ENCODE measurements at regions not wholly inside any gene's neighbourhood (a gene's known extent, or its start where the extent isn't known, plus 50 kb on each side); places are given as distances from the start of the nearest gene placed in this dataset.

DNA sequence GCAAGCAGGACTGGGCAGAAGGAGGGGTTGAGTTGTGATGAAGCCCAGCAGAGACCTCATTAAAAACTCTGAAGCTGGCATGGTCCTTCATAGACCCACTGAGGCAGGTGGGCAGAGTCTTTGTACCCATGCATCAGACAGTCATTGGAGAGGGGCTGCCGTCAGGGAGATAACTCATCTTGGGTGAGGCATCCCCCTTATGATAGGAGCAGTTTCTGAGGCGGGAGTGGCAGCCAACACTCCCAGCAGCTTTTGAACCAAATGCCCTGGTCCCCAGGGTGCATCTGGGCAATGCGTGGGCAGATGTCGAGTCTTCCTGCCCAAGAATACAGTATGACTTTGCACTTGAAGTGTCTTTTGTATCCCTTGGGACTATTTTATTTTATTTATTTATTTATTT is 68.1 kb downstream of the HTR5A start:
- no peaks in the 10 kb centered on the region for H3K36me3 Mint-ChIP-seq
- H3K27me3 Mint-ChIP-seq: peaks cover 10% of the 10 kb centered on the region
- H3K4me1 Mint-ChIP-seq: no peaks in the 10 kb centered on the region
- CTCF ChIA-PET: no interaction called here
- no peak overlapping the region for H3K27ac Mint-ChIP-seq
- no peak overlapping the region for H3K4me3 Mint-ChIP-seq
- no peak for DNase-seq
- H3K9me3 Mint-ChIP-seq: no peaks in the 10 kb centered on the region

DNA sequence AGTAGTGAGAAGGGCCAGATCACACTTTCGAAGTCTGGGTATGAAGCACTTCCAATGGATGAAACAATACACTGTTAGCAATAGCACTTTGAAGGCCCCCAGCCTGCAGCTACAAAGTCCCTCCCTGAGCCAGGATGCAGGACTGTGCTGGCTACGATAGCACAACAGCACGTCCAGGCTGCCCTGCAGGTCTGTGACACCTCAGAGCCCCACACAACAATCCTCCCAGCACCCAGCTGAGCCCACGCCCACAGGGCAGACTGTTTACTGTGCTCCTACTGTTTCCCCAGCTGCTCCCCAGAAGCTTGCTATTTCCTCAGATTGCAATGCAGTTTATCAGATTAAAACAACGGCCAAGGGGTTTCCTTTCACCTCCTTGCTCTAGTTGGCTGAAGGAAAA is 71.4 kb downstream of the HTR5A start:
- H3K27ac Mint-ChIP-seq: no peak overlapping the region
- peaks cover 17% of the 10 kb centered on the region for H3K27me3 Mint-ChIP-seq
- H3K36me3 Mint-ChIP-seq: no peaks in the 10 kb centered on the region
- no peak overlapping the region for H3K4me3 Mint-ChIP-seq
- DNase-seq: no peak
- CTCF ChIA-PET: no interaction called here
- no peaks in the 10 kb centered on the region for H3K4me1 Mint-ChIP-seq
- no peaks in the 10 kb centered on the region for H3K9me3 Mint-ChIP-seq

DNA sequence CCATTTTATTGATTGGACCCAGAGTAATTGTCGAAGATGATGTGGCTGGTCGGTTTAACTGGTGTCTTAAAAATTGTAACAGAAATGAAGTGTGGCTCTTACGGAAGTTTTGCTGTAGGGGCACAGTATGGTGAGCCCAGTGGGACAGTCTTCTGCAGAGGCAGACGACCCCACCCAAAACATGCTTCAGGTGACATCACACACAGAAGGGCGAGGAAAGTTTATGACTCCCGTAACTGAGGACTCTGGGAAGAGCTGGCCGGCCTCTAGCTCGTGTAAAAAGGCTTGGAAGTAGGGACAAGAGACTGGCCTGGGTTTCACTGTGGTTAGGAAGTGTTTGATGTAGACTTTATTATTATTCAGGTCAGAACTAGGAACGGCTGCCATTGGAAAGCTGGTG is 73.3 kb downstream of the HTR5A start:
- no peak overlapping the region for H3K4me3 Mint-ChIP-seq

DNA sequence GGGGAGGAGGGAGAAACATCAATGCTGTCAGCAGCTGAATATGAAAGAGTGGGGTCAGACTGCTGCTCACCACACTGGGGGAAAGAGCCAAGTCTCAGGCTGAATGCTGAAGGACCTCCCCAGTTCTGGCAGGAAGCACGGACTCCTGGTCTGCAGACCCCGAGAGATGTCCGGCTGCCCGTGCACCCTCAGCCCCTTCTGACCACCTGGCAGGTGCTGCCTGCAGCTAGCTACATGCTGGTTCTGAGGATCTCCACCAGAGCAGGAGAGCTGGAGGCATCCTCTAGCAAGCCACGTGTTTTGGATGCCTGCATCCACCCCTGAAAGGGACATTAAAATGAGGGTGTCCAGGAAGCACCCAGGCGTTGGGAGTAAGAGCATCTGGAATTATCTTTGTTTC is 74.2 kb downstream of the HTR5A start:
- Mint-ChIP-seq H3K27me3 (peaks cover 17% of the 10 kb centered on the region), H3K36me3 (no peaks in the 10 kb centered on the region), H3K9me3 (no peaks in the 10 kb centered on the region), H3K4me1 (no peaks in the 10 kb centered on the region), H3K27ac (no peak overlapping the region), H3K4me3 (no peak overlapping the region)
- no peak for DNase-seq
- CTCF ChIA-PET: no interaction called here

More for the DNA sequence above, 73.3 kb downstream of the HTR5A start:
- DNase-seq: no peak
- Mint-ChIP-seq H3K9me3 (no peaks in the 10 kb centered on the region), H3K27me3 (peaks cover 14% of the 10 kb centered on the region), H3K27ac (no peak overlapping the region), H3K4me1 (no peaks in the 10 kb centered on the region), H3K36me3 (no peaks in the 10 kb centered on the region)
- CTCF ChIA-PET: no interaction called here

DNA sequence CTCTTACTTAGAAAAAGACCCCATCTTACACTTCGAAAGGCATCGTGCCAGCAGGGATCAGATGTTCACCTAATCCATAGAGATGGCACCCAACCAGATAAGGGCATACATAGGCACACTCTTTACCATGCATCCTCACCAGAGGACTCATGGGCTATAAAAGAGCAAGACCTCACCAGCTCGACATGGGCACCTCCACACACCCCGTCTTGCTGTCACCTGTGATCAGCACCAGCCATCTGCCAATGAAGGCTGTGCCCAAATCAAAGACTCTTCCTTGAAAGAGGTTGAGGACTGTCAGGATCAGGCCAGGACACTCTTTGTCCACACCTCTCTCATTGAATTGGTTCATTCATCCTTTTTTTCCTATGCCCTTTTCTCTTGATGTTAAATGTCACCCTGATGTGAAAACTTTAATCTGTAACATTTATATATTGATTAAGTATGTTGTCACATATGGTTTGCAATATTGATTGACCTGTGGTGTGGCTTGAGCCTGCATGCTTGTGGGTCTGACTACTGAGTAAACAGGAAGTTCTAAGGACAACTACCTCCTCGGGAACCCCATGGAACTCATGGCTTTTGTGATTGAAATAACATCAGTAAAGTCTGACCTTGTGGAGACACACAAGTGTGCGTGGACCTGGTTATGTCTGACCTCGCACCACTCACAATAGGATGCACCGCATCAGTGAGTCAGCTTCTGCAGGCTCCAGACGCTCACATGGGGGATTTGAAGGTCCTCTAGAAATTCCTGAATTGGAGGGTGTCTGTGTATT is 75.5 kb downstream of the HTR5A start:
- DNase-seq: no peak
- CTCF ChIA-PET: no interaction called here
- Mint-ChIP-seq H3K4me3 (no peak overlapping the region), H3K27ac (no peak overlapping the region), H3K36me3 (no peaks in the 10 kb centered on the region), H3K27me3 (peaks cover 17% of the 10 kb centered on the region), H3K4me1 (no peaks in the 10 kb centered on the region), H3K9me3 (no peaks in the 10 kb centered on the region)

- peaks cover 10% of the 10 kb centered on the region for H3K27me3 Mint-ChIP-seq
- no peak for DNase-seq
- no peak overlapping the region for H3K27ac Mint-ChIP-seq
- no peaks in the 10 kb centered on the region for H3K9me3 Mint-ChIP-seq
- H3K4me3 Mint-ChIP-seq: no peak overlapping the region
- no peaks in the 10 kb centered on the region for H3K4me1 Mint-ChIP-seq
- CTCF ChIA-PET: no interaction called here
- H3K36me3 Mint-ChIP-seq: no peaks in the 10 kb centered on the region
These were observed 77.0 kb downstream of the HTR5A start for GRCh38 chr7:155147172-155147571.

DNA sequence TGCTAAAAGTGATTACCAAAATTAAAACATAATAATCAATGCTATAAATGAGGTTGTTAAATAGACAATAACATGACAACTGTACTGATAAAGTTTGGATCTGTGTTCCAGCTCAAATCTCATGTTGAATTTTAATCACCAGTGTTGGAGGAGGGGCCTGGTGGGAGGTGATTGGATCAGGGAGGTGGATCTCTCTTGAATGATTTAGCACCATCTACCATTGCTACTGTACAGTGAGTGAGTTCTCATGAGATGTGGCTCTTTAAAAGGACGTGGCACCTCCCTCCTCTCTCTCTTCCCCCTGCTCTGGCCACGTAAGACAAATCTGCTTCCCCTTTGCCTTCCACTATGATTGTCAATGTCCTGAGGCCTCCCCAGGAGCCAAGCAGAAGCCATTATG is 77.5 kb downstream of the HTR5A start:
- no peak overlapping the region for H3K27ac Mint-ChIP-seq
- no peaks in the 10 kb centered on the region for H3K36me3 Mint-ChIP-seq
- DNase-seq: no peak
- peaks cover 10% of the 10 kb centered on the region for H3K27me3 Mint-ChIP-seq
- no peaks in the 10 kb centered on the region for H3K9me3 Mint-ChIP-seq
- CTCF ChIA-PET: no interaction called here
- H3K4me1 Mint-ChIP-seq: no peaks in the 10 kb centered on the region
- no peak overlapping the region for H3K4me3 Mint-ChIP-seq

DNA sequence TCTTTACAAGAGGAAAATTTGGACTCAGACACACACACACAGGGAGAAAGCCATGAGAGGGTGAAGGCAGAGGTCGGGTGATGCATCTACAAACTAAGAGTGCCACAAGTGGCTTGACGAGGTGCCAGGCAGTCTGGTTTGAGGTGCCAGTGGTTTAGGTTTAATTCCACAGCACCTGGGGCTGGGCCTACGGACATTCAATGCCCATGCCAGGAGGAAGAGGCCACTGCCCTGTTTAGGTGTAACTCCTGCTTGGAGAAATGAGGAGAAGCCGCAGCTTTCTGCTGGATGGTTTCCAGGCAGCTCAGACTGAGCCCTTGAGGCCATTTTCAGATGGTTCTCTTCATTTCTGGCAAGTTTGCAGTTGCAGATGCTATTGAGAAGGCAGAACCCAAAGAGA is 83.6 kb downstream of the HTR5A start:
- Mint-ChIP-seq H3K27ac (no peak overlapping the region), H3K4me1 (no peaks in the 10 kb centered on the region), H3K4me3 (no peak overlapping the region), H3K36me3 (no peaks in the 10 kb centered on the region), H3K27me3 (peaks cover 6% of the 10 kb centered on the region), H3K9me3 (no peaks in the 10 kb centered on the region)
- DNase-seq: no peak
- CTCF ChIA-PET: interaction anchor here (1.7 kb wide), 1 partner anchor 192 kb away, joined by 4 read pairs; no protein-coding TSS in a partner anchor

GRCh38 chr7:155154586-155154985 is 84.5 kb downstream of the HTR5A start:
- Mint-ChIP-seq H3K9me3 (no peaks in the 10 kb centered on the region), H3K27me3 (peaks cover 4% of the 10 kb centered on the region), H3K4me3 (no peak overlapping the region), H3K36me3 (no peaks in the 10 kb centered on the region), H3K27ac (no peak overlapping the region), H3K4me1 (no peaks in the 10 kb centered on the region)
- CTCF ChIA-PET: interaction anchor here (1.7 kb wide), 1 partner anchor 191 kb away, joined by 4 read pairs; no protein-coding TSS in a partner anchor
- DNase-seq: no peak

DNA sequence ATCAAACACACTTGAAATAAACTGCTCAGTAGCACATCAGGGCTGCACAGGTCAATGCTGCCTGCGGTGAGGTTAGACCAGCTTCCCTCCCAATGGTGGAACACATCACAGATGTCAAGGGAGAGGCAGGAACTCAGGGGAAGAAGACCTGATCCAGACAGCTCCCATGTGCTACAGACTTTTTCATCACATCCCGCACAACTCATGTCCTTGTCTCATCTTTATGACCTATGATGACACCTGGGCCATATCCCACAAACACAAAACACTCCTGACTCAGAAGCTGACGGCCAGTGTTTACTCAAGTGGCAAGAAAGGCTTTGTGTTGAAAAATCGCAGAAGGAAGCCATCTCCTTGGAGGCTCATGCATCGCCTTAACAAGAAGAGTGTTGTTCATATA is 91.6 kb downstream of the HTR5A start:
- Mint-ChIP-seq H3K36me3 (no peaks in the 10 kb centered on the region), H3K9me3 (no peaks in the 10 kb centered on the region), H3K4me1 (no peaks in the 10 kb centered on the region), H3K27me3 (peaks cover 8% of the 10 kb centered on the region), H3K27ac (no peak overlapping the region), H3K4me3 (no peak overlapping the region)
- CTCF ChIA-PET: no interaction called here
- no peak for DNase-seq

GRCh38 chr7:155162422-155162821 is 92.3 kb downstream of the HTR5A start:
- peaks cover 8% of the 10 kb centered on the region for H3K27me3 Mint-ChIP-seq
- CTCF ChIA-PET: no interaction called here
- H3K9me3 Mint-ChIP-seq: no peaks in the 10 kb centered on the region
- H3K4me1 Mint-ChIP-seq: no peaks in the 10 kb centered on the region
- no peaks in the 10 kb centered on the region for H3K36me3 Mint-ChIP-seq
- no peak for DNase-seq
- no peak overlapping the region for H3K27ac Mint-ChIP-seq
- no peak overlapping the region for H3K4me3 Mint-ChIP-seq

- CTCF ChIA-PET: no interaction called here
- Mint-ChIP-seq H3K27ac (no peak overlapping the region), H3K9me3 (no peaks in the 10 kb centered on the region), H3K36me3 (no peaks in the 10 kb centered on the region), H3K27me3 (peaks cover 4% of the 10 kb centered on the region), H3K4me3 (no peak overlapping the region), H3K4me1 (no peaks in the 10 kb centered on the region)
- no peak for DNase-seq
These were observed 93.6 kb downstream of the HTR5A start for GRCh38 chr7:155163696-155164095.

DNA sequence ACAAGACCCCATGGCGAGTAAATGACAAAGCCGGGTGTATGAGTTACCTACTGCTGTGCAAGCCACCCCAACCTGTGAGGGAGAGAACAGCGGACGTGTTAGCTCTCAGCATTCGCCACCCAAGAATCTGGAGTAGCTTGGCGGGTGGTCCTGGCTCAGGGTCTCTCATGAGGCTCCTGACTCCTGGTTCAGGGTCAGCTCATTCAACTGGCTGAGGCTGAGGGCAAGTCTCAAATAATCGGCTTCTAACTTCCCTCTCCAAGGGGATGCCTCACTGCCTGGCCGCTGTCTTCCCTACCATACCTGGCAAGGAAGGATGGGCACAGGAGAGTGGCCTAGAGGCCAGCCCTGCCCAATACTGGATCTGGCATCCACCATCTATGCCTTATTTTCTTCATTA is 94.2 kb downstream of the HTR5A start:
- no peaks in the 10 kb centered on the region for H3K36me3 Mint-ChIP-seq
- no peaks in the 10 kb centered on the region for H3K4me1 Mint-ChIP-seq
- peaks cover 4% of the 10 kb centered on the region for H3K27me3 Mint-ChIP-seq
- H3K4me3 Mint-ChIP-seq: no peak overlapping the region
- no peaks in the 10 kb centered on the region for H3K9me3 Mint-ChIP-seq
- DNase-seq: no peak
- no peak overlapping the region for H3K27ac Mint-ChIP-seq
- CTCF ChIA-PET: no interaction called here

DNA sequence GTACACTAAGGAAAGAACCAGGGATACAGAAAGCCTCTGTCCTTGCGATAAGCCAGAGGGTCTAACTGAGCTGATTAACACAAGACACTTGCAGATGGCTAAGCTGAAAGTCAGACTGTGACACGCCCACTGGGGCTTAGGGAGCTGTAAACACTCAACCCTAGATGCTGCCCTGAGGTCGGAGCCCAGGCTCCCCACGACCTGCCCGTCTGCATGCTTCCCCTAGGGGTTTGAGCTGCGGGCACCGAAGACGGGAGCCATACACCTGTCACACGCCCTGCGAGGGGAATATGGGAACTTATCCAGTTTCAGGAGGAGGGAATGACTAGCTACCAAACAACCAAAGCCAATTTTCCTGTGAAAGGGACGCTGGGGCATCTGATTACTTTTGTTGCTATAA is 96.0 kb downstream of the HTR5A start:
- H3K4me3 Mint-ChIP-seq: no peak overlapping the region
- H3K9me3 Mint-ChIP-seq: no peaks in the 10 kb centered on the region
- no peaks in the 10 kb centered on the region for H3K4me1 Mint-ChIP-seq
- DNase-seq: no peak
- no peaks in the 10 kb centered on the region for H3K36me3 Mint-ChIP-seq
- no peaks in the 10 kb centered on the region for H3K27me3 Mint-ChIP-seq
- H3K27ac Mint-ChIP-seq: no peak overlapping the region
- CTCF ChIA-PET: interaction anchor here (1.2 kb wide), 1 partner anchor 239 kb away, joined by 3 read pairs; no protein-coding TSS in a partner anchor

DNA sequence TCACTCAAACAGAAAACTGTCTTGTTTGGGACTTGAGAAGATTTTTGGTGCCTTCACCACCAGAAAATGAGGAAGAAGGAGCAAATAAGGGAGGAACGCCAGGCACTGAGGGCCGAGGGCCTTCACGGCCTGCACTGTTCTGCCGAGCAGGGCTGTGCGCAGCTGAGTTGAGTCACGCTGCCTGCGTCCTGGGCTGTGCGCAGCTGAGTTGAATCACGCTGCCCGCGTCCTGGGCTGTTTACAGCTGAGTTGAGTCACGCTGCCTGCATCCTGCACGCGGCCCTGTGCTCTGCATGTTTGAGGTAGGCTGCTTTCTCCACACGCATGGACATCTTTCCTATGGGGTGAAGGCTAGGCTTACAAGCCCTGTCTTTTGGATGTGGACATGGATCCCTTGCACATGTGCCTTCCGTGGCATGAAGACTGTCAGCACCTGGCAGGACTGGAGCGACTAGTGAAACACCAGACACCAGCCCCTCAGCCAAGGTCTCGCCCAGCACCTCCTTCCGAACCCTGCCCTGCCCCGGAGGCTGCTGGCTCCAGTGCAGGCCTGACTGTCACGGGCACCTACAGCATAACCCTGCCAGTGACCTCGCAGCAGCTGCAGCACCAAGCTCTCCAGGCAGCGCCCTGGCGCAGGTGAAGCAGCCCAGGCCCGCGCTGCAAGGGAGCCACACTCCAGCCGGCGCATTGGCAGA is 96.7 kb downstream of the HTR5A start:
- CTCF ChIA-PET: interaction anchor here (1.2 kb wide), 1 partner anchor 240 kb away, joined by 3 read pairs; no protein-coding TSS in a partner anchor
- H3K4me1 Mint-ChIP-seq: no peaks in the 10 kb centered on the region

More for the DNA sequence above, 96.7 kb downstream of the HTR5A start:
- no peak overlapping the region for H3K4me3 Mint-ChIP-seq
- H3K27me3 Mint-ChIP-seq: no peaks in the 10 kb centered on the region
- H3K36me3 Mint-ChIP-seq: no peaks in the 10 kb centered on the region
- H3K9me3 Mint-ChIP-seq: no peaks in the 10 kb centered on the region
- no peak overlapping the region for H3K27ac Mint-ChIP-seq
- DNase-seq: no peak

Measured in activated naive CD4-positive, alpha-beta T cell treated with anti-CD3 and anti-CD28 coated beads, Interleukin-2, amount 10 ng/mL, durations not matched to agents 7 days and 5 days (primary cell).